ENCODE measurements at regions not wholly inside any gene's neighbourhood (a gene's known extent, or its start where the extent isn't known, plus 50 kb on each side); places are given as distances from the start of the nearest gene placed in this dataset.

DNA sequence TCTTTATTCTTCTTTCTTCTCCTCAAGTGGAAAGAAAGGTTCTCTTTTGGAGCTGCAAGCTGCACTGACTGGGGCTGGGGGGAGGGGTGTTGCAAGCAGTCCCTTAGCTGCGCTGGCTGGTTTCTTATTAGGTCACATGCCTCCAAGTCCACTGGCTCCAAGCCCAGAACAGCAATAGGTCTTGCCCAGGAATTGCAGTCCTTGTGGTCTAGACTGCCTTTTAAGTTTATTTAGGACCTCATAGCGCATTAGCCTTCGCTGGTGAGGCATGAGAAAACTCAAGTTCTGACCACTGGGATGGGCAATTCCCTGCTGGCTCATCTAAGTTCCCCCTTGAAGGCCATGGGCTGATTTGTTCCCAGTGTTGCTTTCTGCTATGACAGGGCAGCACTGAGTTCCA lies 138.6 kb upstream of the SCN7A start:
- TF ChIP-seq, protein P1, sequence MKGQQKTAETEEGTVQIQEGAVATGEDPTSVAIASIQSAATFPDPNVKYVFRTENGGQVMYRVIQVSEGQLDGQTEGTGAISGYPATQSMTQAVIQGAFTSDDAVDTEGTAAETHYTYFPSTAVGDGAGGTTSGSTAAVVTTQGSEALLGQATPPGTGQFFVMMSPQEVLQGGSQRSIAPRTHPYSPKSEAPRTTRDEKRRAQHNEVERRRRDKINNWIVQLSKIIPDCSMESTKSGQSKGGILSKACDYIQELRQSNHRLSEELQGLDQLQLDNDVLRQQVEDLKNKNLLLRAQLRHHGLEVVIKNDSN (IDR thresholded peaks at IDR 0.05): peak; percentile 61; the same call in 1 of the 2 replicates
- TF ChIP-seq CREB1 (IDR thresholded peaks at IDR 0.05; ENCODE audit: low read depth): no peak

DNA sequence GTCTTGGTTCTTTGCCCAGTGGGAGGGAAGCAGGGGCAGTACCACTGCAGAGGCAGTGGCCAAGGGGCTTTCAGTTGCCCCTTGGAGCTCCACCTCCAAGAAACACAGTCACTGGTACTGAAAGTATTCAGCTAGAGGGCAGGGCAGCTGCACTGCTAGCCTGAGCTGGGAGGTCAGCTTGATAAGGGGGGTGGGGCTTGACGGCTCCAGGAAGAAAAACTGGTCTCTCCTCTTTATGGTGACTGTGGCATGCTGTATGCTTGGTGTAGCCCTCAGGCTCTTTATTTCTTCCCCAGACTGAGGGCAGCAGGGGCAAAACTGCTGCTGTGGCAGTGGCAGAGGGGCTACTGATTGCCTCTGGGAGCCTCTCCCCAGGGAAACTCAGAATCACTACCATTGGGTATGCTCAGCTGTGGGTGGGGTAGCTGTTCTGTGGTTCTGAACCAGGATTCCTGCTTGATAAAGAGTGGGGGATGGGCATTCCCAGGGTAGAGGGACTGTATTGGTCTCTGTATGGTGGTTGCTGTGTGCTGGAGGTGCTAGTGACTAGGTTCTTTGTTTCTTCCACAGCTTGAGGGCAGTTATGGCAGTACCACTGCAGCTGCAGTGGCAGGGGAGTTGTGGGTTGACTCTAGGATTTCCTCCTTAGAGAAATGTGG lies 134.6 kb upstream of the SCN7A start:
- TF ChIP-seq RAD21 (IDR thresholded peaks at IDR 0.05; ENCODE audit: low read depth): 0 out of 2 replicates have a peak, but pooled peaks have one; percentile 10
- TF ChIP-seq, protein P1 (IDR thresholded peaks at IDR 0.05): no peak

DNA sequence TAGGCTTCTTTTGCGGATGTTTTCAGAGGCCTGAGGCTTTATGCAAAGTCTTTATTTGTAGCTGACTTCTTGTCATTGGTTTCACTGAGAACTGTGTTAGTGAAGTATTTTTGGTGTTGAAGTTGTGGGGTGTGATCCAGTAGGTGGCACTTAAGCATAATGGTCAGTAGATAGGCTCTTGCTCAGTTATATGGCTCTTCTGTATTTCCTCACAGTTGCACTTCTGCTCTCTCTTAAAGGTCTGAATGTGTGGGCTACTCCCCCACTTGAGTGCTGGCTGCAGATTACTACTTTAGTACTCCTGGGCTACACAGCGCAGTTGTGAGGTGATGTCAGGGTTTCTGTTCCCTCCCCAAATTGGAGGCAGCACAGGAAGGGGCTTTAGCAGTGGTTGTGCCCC lies 133.8 kb upstream of the SCN7A start:
- TF ChIP-seq EP300 (IDR thresholded peaks at IDR 0.05; ENCODE audit: borderline replicate concordance): no peak
- TF ChIP-seq CEBPB (IDR thresholded peaks at IDR 0.05): no peak
- no peak for TF ChIP-seq TCF12 (IDR thresholded peaks at IDR 0.05; ENCODE audit: low read depth)
- TF ChIP-seq NFIC (IDR thresholded peaks at IDR 0.05): no peak
- TF ChIP-seq EGR1 (IDR thresholded peaks at IDR 0.05): no peak
- TF ChIP-seq RAD21 (IDR thresholded peaks at IDR 0.05; ENCODE audit: low read depth): no peak
- TF ChIP-seq, protein P2, sequence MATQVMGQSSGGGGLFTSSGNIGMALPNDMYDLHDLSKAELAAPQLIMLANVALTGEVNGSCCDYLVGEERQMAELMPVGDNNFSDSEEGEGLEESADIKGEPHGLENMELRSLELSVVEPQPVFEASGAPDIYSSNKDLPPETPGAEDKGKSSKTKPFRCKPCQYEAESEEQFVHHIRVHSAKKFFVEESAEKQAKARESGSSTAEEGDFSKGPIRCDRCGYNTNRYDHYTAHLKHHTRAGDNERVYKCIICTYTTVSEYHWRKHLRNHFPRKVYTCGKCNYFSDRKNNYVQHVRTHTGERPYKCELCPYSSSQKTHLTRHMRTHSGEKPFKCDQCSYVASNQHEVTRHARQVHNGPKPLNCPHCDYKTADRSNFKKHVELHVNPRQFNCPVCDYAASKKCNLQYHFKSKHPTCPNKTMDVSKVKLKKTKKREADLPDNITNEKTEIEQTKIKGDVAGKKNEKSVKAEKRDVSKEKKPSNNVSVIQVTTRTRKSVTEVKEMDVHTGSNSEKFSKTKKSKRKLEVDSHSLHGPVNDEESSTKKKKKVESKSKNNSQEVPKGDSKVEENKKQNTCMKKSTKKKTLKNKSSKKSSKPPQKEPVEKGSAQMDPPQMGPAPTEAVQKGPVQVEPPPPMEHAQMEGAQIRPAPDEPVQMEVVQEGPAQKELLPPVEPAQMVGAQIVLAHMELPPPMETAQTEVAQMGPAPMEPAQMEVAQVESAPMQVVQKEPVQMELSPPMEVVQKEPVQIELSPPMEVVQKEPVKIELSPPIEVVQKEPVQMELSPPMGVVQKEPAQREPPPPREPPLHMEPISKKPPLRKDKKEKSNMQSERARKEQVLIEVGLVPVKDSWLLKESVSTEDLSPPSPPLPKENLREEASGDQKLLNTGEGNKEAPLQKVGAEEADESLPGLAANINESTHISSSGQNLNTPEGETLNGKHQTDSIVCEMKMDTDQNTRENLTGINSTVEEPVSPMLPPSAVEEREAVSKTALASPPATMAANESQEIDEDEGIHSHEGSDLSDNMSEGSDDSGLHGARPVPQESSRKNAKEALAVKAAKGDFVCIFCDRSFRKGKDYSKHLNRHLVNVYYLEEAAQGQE (IDR thresholded peaks at IDR 0.05; ENCODE audit: low read depth): no peak
- no peak for TF ChIP-seq TAF1 (IDR thresholded peaks at IDR 0.05; ENCODE audit: low read depth)
- no peak for TF ChIP-seq ZBTB7A (IDR thresholded peaks at IDR 0.05; ENCODE audit: low read depth)
- no peak for TF ChIP-seq CREB1 (IDR thresholded peaks at IDR 0.05; ENCODE audit: low read depth)
- TF ChIP-seq TEAD4 (IDR thresholded peaks at IDR 0.05): no peak
- TF ChIP-seq, protein P1 (IDR thresholded peaks at IDR 0.05): no peak
- TF ChIP-seq FOXM1 (IDR thresholded peaks at IDR 0.05; ENCODE audit: borderline replicate concordance, low read depth): no peak
- TF ChIP-seq, protein P3, sequence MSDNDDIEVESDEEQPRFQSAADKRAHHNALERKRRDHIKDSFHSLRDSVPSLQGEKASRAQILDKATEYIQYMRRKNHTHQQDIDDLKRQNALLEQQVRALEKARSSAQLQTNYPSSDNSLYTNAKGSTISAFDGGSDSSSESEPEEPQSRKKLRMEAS (IDR thresholded peaks at IDR 0.05): no peak
- TF ChIP-seq YY1 (IDR thresholded peaks at IDR 0.05; ENCODE audit: low read depth): no peak

DNA sequence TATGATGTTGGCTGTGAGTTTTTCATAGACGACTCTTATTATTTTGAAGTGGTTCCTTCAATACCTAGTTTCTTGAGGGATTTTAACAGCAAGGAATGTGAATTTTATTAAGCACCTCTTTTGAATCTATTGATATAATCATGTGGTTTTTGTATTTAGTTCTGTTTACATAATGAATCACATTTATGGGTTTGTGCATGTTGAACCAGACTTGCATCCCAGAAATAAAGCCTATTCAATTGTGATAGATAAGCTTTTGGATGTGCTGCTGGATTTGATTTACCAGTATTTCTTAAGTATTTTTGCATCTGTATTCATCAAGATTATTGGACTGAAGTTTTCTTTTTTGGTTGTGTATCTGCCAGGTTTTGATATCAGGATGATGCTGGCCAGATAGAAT lies 131.6 kb upstream of the SCN7A start:
- TF ChIP-seq EP300 (IDR thresholded peaks at IDR 0.05; ENCODE audit: borderline replicate concordance) (no peak), ZBTB7A (IDR thresholded peaks at IDR 0.05; ENCODE audit: low read depth) (no peak), TCF12 (IDR thresholded peaks at IDR 0.05; ENCODE audit: low read depth) (no peak), CEBPB (IDR thresholded peaks at IDR 0.05) (no peak), CREB1 (IDR thresholded peaks at IDR 0.05; ENCODE audit: low read depth) (no peak), FOXM1 (IDR thresholded peaks at IDR 0.05; ENCODE audit: borderline replicate concordance, low read depth) (no peak), TAF1 (IDR thresholded peaks at IDR 0.05; ENCODE audit: low read depth) (no peak), NFIC (IDR thresholded peaks at IDR 0.05) (no peak), YY1 (IDR thresholded peaks at IDR 0.05; ENCODE audit: low read depth) (no peak), TEAD4 (IDR thresholded peaks at IDR 0.05) (no peak), RAD21 (IDR thresholded peaks at IDR 0.05; ENCODE audit: low read depth) (no peak), EGR1 (IDR thresholded peaks at IDR 0.05) (no peak)
- TF ChIP-seq, protein P1 (IDR thresholded peaks at IDR 0.05): no peak
- TF ChIP-seq, protein P2 (IDR thresholded peaks at IDR 0.05; ENCODE audit: low read depth): no peak
- TF ChIP-seq, protein P3 (IDR thresholded peaks at IDR 0.05): no peak

DNA sequence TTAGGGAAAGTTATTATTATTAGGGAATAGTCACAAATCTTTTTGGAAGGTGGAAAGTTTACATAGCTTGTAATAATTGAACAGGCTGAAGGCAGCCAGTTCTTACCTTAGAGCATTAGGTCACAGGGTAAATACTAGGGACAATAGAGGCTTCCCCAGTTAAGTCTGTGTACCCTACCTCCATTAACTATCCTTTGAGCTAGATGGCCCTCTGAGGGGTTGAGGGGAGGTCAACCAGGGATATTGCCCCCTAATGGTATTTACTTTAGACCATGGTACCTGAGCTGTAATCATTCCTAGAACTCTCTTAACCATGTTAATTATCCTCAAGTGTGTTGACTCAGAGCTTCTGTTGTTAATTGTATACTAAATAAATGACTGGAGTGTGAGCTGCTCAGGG lies 120.5 kb upstream of the SCN7A start:
- TF ChIP-seq TEAD4 (IDR thresholded peaks at IDR 0.05) (no peak), FOXM1 (IDR thresholded peaks at IDR 0.05; ENCODE audit: borderline replicate concordance, low read depth) (no peak), RAD21 (IDR thresholded peaks at IDR 0.05; ENCODE audit: low read depth) (no peak), TAF1 (IDR thresholded peaks at IDR 0.05; ENCODE audit: low read depth) (no peak), EGR1 (IDR thresholded peaks at IDR 0.05) (no peak), NFIC (IDR thresholded peaks at IDR 0.05) (no peak), TCF12 (IDR thresholded peaks at IDR 0.05; ENCODE audit: low read depth) (no peak), ZBTB7A (IDR thresholded peaks at IDR 0.05; ENCODE audit: low read depth) (no peak), YY1 (IDR thresholded peaks at IDR 0.05; ENCODE audit: low read depth) (no peak)
- TF ChIP-seq, protein P3 (IDR thresholded peaks at IDR 0.05): no peak
- TF ChIP-seq, protein P2 (IDR thresholded peaks at IDR 0.05; ENCODE audit: low read depth): no peak

Measured in Ishikawa (cell line).